ENCODE measurements at regions not wholly inside any gene's neighbourhood (a gene's known extent, or its start where the extent isn't known, plus 50 kb on each side); places are given as distances from the start of the nearest gene placed in this dataset.

DNA sequence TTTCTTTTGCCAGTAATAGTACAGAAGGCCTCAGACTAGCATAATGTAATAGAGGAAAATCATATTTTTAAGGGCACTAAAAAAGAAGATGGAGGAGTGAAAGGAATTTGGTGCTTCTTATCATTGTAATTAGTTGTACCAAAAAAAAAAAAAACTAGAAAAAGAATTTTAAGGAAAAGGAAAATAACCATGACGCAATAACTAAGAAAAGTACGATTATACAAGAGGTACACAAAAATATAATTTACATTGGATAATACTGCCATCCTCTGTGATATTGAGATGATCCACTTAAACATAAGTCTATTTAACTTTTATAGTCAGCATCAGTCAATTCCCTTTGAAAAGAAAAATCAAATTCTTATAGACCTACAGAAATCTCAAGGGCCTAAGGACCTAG lies 146.7 kb upstream of the IRX5 start:
- TF ChIP-seq RAD21 (IDR thresholded peaks at IDR 0.05; ENCODE audit: low read depth) (no peak), FOXM1 (IDR thresholded peaks at IDR 0.05; ENCODE audit: borderline replicate concordance, low read depth) (no peak), YY1 (IDR thresholded peaks at IDR 0.05; ENCODE audit: low read depth) (no peak), MAX (IDR thresholded peaks at IDR 0.05) (no peak), NFIC (IDR thresholded peaks at IDR 0.05) (no peak), ZBTB7A (IDR thresholded peaks at IDR 0.05; ENCODE audit: low read depth) (no peak), TCF12 (IDR thresholded peaks at IDR 0.05; ENCODE audit: low read depth) (no peak), TEAD4 (IDR thresholded peaks at IDR 0.05) (no peak), CREB1 (IDR thresholded peaks at IDR 0.05; ENCODE audit: low read depth) (no peak), EP300 (IDR thresholded peaks at IDR 0.05; ENCODE audit: borderline replicate concordance) (no peak)
- TF ChIP-seq, protein P1, sequence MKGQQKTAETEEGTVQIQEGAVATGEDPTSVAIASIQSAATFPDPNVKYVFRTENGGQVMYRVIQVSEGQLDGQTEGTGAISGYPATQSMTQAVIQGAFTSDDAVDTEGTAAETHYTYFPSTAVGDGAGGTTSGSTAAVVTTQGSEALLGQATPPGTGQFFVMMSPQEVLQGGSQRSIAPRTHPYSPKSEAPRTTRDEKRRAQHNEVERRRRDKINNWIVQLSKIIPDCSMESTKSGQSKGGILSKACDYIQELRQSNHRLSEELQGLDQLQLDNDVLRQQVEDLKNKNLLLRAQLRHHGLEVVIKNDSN (IDR thresholded peaks at IDR 0.05): no peak

DNA sequence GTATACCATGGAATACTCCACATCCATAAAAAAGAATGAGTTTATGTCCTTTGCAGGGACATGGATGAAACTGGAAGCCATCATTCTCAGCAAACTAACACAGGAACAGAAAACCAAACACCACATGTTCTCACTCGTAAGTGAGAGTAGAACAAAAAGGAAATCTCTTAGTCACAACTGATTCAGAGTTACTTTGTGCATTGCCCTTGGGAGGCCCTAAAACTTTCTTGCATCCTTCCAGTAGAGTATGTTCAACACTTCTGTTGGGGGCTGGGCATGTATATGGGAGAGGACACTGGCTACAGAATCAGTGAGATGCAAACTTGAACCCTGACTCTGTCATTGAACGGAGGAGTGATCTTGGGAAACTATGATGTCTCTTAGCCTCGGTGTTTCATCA lies 147.4 kb upstream of the IRX5 start:
- TF ChIP-seq RAD21 (IDR thresholded peaks at IDR 0.05; ENCODE audit: low read depth): no peak
- TF ChIP-seq, protein P1 (IDR thresholded peaks at IDR 0.05): no peak
- TF ChIP-seq NFIC (IDR thresholded peaks at IDR 0.05): no peak
- no peak for TF ChIP-seq REST (IDR thresholded peaks at IDR 0.05; ENCODE audit: low read depth)
- no peak for TF ChIP-seq CREB1 (IDR thresholded peaks at IDR 0.05; ENCODE audit: low read depth)
- TF ChIP-seq CEBPB (IDR thresholded peaks at IDR 0.05): no peak
- TF ChIP-seq EGR1 (IDR thresholded peaks at IDR 0.05): no peak
- no peak for TF ChIP-seq YY1 (IDR thresholded peaks at IDR 0.05; ENCODE audit: low read depth)
- no peak for TF ChIP-seq MAX (IDR thresholded peaks at IDR 0.05)
- no peak for TF ChIP-seq TEAD4 (IDR thresholded peaks at IDR 0.05)
- TF ChIP-seq EP300 (IDR thresholded peaks at IDR 0.05; ENCODE audit: borderline replicate concordance): no peak
- no peak for TF ChIP-seq ZBTB7A (IDR thresholded peaks at IDR 0.05; ENCODE audit: low read depth)
- TF ChIP-seq FOXM1 (IDR thresholded peaks at IDR 0.05; ENCODE audit: borderline replicate concordance, low read depth): no peak
- TF ChIP-seq TAF1 (IDR thresholded peaks at IDR 0.05; ENCODE audit: low read depth): no peak
- no peak for TF ChIP-seq TCF12 (IDR thresholded peaks at IDR 0.05; ENCODE audit: low read depth)

DNA sequence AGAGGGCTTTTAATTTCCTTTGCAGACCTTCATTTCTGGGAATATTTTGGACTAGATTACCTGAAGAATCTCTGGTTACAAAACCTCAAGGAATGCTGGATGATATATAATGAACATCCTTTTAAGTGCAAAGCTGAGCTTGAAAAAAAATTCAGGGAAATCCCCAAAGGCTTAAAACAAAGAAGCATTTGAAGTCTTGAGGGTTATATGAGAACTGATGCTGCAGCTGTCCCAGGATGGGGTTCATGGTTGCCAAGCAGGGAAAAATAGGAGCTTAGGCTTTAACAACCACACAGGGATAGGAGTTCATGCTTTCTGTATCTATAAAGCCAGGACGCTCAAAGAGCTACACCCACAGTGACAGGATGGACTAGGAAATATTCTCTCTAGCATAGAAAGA lies 150.4 kb upstream of the IRX5 start:
- TF ChIP-seq, protein P1 (IDR thresholded peaks at IDR 0.05): no peak
- TF ChIP-seq ZBTB7A (IDR thresholded peaks at IDR 0.05; ENCODE audit: low read depth) (no peak), MAX (IDR thresholded peaks at IDR 0.05) (no peak), TEAD4 (IDR thresholded peaks at IDR 0.05) (no peak), RAD21 (IDR thresholded peaks at IDR 0.05; ENCODE audit: low read depth) (no peak), NFIC (IDR thresholded peaks at IDR 0.05) (no peak), CREB1 (IDR thresholded peaks at IDR 0.05; ENCODE audit: low read depth) (no peak), TAF1 (IDR thresholded peaks at IDR 0.05; ENCODE audit: low read depth) (no peak), EP300 (IDR thresholded peaks at IDR 0.05; ENCODE audit: borderline replicate concordance) (no peak), REST (IDR thresholded peaks at IDR 0.05; ENCODE audit: low read depth) (no peak), TCF12 (IDR thresholded peaks at IDR 0.05; ENCODE audit: low read depth) (no peak)

- TF ChIP-seq NFIC (IDR thresholded peaks at IDR 0.05) (no peak), EP300 (IDR thresholded peaks at IDR 0.05; ENCODE audit: borderline replicate concordance) (no peak), CREB1 (IDR thresholded peaks at IDR 0.05; ENCODE audit: low read depth) (no peak), REST (IDR thresholded peaks at IDR 0.05; ENCODE audit: low read depth) (no peak), TEAD4 (IDR thresholded peaks at IDR 0.05) (no peak), FOXM1 (IDR thresholded peaks at IDR 0.05; ENCODE audit: borderline replicate concordance, low read depth) (no peak), CEBPB (IDR thresholded peaks at IDR 0.05) (no peak), MAX (IDR thresholded peaks at IDR 0.05) (no peak), EGR1 (IDR thresholded peaks at IDR 0.05) (no peak), ZBTB7A (IDR thresholded peaks at IDR 0.05; ENCODE audit: low read depth) (no peak)
- TF ChIP-seq, protein P1 (IDR thresholded peaks at IDR 0.05): no peak
Observed at GRCh38 chr16:54779549-54779948, 151.1 kb upstream of the IRX5 start.
